ENCODE measurements at regions not wholly inside any gene's neighbourhood (a gene's known extent, or its start where the extent isn't known, plus 50 kb on each side); places are given as distances from the start of the nearest gene placed in this dataset.
"Not testable (repeated sequence)": the region's sequence is repeated elsewhere in the genome, so short reads cannot be mapped to it uniquely, and the experiment has no call there.

- TF ChIP-seq CTCF (IDR thresholded peaks at IDR 0.05; ENCODE audit: borderline replicate concordance, extremely low read depth, insufficient read depth), result no peak
- DNase-seq (no peak), FAIRE-seq (no peak)
- no peak overlapping the region for H3K4me3 ChIP-seq (ENCODE audit: low read length in 3 of 3)
- intact Hi-C loops (cut with DNase I), result no loop called here
- no peaks in the 10 kb centered on the region for H3K27me3 ChIP-seq (ENCODE audit: control insufficient read depth, insufficient read depth, low read length)
- H3K4me1 ChIP-seq (ENCODE audit: control insufficient read depth in 2 of 3, insufficient read depth in 2 of 3, low read depth in 1 of 3, low read length in 3 of 3), result no peaks in the 10 kb centered on the region
- no peaks in the 10 kb centered on the region for H3K36me3 ChIP-seq (ENCODE audit: control insufficient read depth in 2 of 3, insufficient read depth in 3 of 3, low read length in 3 of 3)
- H3K9ac ChIP-seq (ENCODE audit: low read length in 3 of 3), result no peak overlapping the region
- H3K27ac ChIP-seq (ENCODE audit: low read depth in 2 of 2, low read length in 2 of 2), result no peak overlapping the region
- no peaks in the 10 kb centered on the region for H3K9me3 ChIP-seq (ENCODE audit: control insufficient read depth in 2 of 3, insufficient read depth in 1 of 3, low read length in 3 of 3)
Observed at GRCh38 chr20:53804920-53805894, 211.6 kb upstream of the ZNF217 start.

- H3K9me3 ChIP-seq (ENCODE audit: control insufficient read depth in 2 of 3, insufficient read depth in 1 of 3, low read length in 3 of 3); H3K27ac ChIP-seq (ENCODE audit: low read depth in 2 of 2, low read length in 2 of 2); H3K4me3 ChIP-seq (ENCODE audit: low read length in 3 of 3); H3K9ac ChIP-seq (ENCODE audit: low read length in 3 of 3); H3K4me1 ChIP-seq (ENCODE audit: control insufficient read depth in 2 of 3, insufficient read depth in 2 of 3, low read depth in 1 of 3, low read length in 3 of 3); FAIRE-seq; DNase-seq; H3K27me3 ChIP-seq (ENCODE audit: control insufficient read depth, insufficient read depth, low read length); intact Hi-C loops (cut with DNase I); H3K36me3 ChIP-seq (ENCODE audit: control insufficient read depth in 2 of 3, insufficient read depth in 3 of 3, low read length in 3 of 3): not testable (repeated sequence)
Observed at GRCh38 chr20:53804308-53804707, 210.7 kb upstream of the ZNF217 start.

DNA sequence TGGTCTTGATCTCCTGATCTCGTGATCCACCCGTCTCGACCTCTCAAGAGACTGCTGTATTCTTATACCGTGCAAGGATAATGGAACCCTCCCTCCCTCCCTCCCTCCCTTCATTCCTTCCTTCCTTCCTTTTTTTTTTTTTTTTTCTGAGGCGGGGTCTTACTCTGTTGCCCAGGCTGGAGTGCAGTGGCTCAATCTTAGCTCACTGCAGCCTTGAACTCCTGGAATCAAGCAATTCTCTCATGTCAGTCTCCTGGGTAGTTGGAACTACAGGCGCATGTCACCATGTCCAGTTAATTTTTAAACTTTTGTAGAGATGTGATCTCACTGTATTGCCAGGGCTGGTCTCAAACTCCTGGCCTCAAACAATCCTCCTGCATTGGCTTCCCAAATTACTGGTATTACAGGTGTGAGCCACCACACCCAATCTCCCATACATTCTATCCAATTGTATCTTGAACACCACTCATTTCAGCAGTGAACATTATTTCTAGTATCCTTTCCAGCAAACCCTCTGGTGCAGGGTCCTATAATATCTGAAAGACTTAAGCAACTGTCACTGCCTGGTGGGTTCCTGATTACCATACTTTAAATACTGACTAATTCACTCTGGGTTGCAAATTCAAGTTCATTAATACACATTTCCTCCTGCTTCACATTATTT is 210.0 kb upstream of the ZNF217 start:
- no peak overlapping the region for H3K4me3 ChIP-seq (ENCODE audit: low read length in 3 of 3)
- H3K9ac ChIP-seq (ENCODE audit: low read length in 3 of 3), result no peak overlapping the region
- no peaks in the 10 kb centered on the region for H3K4me1 ChIP-seq (ENCODE audit: control insufficient read depth in 2 of 3, insufficient read depth in 2 of 3, low read depth in 1 of 3, low read length in 3 of 3)
- no peaks in the 10 kb centered on the region for H3K36me3 ChIP-seq (ENCODE audit: control insufficient read depth in 2 of 3, insufficient read depth in 3 of 3, low read length in 3 of 3)
- TF ChIP-seq CTCF (IDR thresholded peaks at IDR 0.05; ENCODE audit: borderline replicate concordance, extremely low read depth, insufficient read depth), result no peak
- intact Hi-C loops (cut with DNase I), result no loop called here
- no peak overlapping the region for H3K27ac ChIP-seq (ENCODE audit: low read depth in 2 of 2, low read length in 2 of 2)
- DNase-seq, result no peak
- no peaks in the 10 kb centered on the region for H3K9me3 ChIP-seq (ENCODE audit: control insufficient read depth in 2 of 3, insufficient read depth in 1 of 3, low read length in 3 of 3)
- FAIRE-seq, result no peak
- H3K27me3 ChIP-seq (ENCODE audit: control insufficient read depth, insufficient read depth, low read length), result no peaks in the 10 kb centered on the region

Data from kidney (tissue), 13 donors.